ENCODE measurements at regions not wholly inside any gene's neighbourhood (a gene's known extent, or its start where the extent isn't known, plus 50 kb on each side); places are given as distances from the start of the nearest gene placed in this dataset.

GRCh38 chr2:6623746-6624145 is 242.0 kb downstream of the CMPK2 start:
- H3K79me2 ChIP-seq (ENCODE audit: control insufficient read depth, insufficient read depth, low read length): no peaks in the 10 kb centered on the region
- Mint-ChIP-seq H3K4me3 (no peak overlapping the region), H3K4me1 (no peaks in the 10 kb centered on the region), H3K9me3 (ENCODE audit: insufficient read depth) (no peaks in the 10 kb centered on the region), H3K27ac (no peak overlapping the region), H3K27me3 (no peaks in the 10 kb centered on the region)
- DNase-seq (no peak), ATAC-seq (ENCODE audit: low read depth) (no peak)
- no peak overlapping the region for H3K9ac ChIP-seq (ENCODE audit: low read length)
- WGBS (ENCODE audit: insufficient coverage): no CpG with 5 or more reads among the region's 2 CpGs
- POLR2A ChIA-PET: no interaction called here
- H3K9me3 ChIP-seq (ENCODE audit: control extremely low read depth in 1 of 3, control insufficient read depth in 2 of 3, insufficient read depth in 1 of 3, low read length in 2 of 3): no peaks in the 10 kb centered on the region
- no peaks in the 10 kb centered on the region for H3K4me1 ChIP-seq (ENCODE audit: control insufficient read depth in 2 of 2, insufficient read depth in 2 of 2, low read length in 2 of 2)
- no peaks in the 10 kb centered on the region for H4K20me1 ChIP-seq (ENCODE audit: control insufficient read depth, insufficient read depth, low read length, poor library complexity, severe bottlenecking)
- intact Hi-C loops (cut with micrococcal nuclease): no loop called here
- CTCF ChIA-PET: no interaction called here
- TF ChIP-seq CTCF (IDR thresholded peaks at IDR 0.05): no peak
- TF ChIP-seq EZH2 (IDR thresholded peaks at IDR 0.05; ENCODE audit: borderline replicate concordance, insufficient read depth, low read depth, low read length, poor library complexity, severe bottlenecking): no peak
- no peak overlapping the region for H3K4me3 ChIP-seq (ENCODE audit: control extremely low read depth in 1 of 5, extremely low read depth in 1 of 5, insufficient read depth in 1 of 5, low read depth in 2 of 5, low read length in 4 of 5)
- no peaks in the 10 kb centered on the region for H3K36me3 ChIP-seq (replicated peaks in 1 of 2; ENCODE audit: control extremely low read depth in 1 of 2, control insufficient read depth in 1 of 2, extremely low read depth in 1 of 2, insufficient read depth in 2 of 2, low read length in 1 of 2)
- no peak overlapping the region for H3K4me2 ChIP-seq (replicated peaks; ENCODE audit: low read depth, low read length, poor library complexity, severe bottlenecking)
- no peak overlapping the region for H3K27ac ChIP-seq (ENCODE audit: low read length in 2 of 2)
- H3K27me3 ChIP-seq (replicated peaks in 1 of 4; ENCODE audit: control extremely low read depth in 1 of 4, control insufficient read depth in 3 of 4, insufficient read depth in 4 of 4, low read length in 3 of 4): no peaks in the 10 kb centered on the region
- H2AFZ ChIP-seq (ENCODE audit: insufficient read depth, low read depth, low read length, poor library complexity, severe bottlenecking): no peak overlapping the region

DNA sequence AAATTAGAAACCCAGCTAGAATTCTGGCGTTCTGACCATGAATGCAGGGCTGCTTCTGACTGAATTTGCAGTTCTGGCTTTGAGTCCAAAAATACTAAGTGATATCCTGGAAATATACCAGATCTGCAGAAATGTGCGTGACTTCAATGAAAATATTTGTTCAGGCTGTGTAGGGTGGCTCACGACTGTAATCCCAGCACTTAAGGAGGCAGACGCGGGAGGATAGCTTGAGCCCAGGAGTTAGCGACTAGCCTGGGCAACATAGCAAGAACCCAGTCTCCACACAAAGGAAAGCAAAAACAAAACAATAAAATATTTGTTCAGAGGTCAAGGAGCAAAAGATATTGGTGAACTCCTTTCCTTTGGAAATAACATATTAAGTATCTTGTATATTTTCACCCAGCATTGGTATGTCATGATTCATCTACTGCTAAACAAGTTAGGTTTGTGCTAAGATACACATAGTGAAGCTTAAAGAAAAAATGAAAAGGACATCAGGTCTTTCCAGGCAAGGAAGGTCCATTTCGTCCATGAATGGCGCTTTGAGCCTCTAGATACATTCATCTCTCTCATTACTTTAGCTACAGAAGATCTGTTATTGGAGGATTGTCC is 239.2 kb downstream of the CMPK2 start:
- no peak overlapping the region for H3K27ac Mint-ChIP-seq
- no peak overlapping the region for H3K4me2 ChIP-seq (replicated peaks; ENCODE audit: low read depth, low read length, poor library complexity, severe bottlenecking)
- no peak overlapping the region for H3K4me3 ChIP-seq (ENCODE audit: control extremely low read depth in 1 of 5, extremely low read depth in 1 of 5, insufficient read depth in 1 of 5, low read depth in 2 of 5, low read length in 4 of 5)
- ChIA-PET POLR2A (no interaction called here), CTCF (no interaction called here)
- no peak for DNase-seq
- TF ChIP-seq EZH2 (IDR thresholded peaks at IDR 0.05; ENCODE audit: borderline replicate concordance, insufficient read depth, low read depth, low read length, poor library complexity, severe bottlenecking) (no peak), CTCF (IDR thresholded peaks at IDR 0.05) (no peak)
- no peak for ATAC-seq (ENCODE audit: low read depth)
- H3K27ac ChIP-seq (ENCODE audit: low read length in 2 of 2): no peak overlapping the region
- H4K20me1 ChIP-seq (ENCODE audit: control insufficient read depth, insufficient read depth, low read length, poor library complexity, severe bottlenecking): no peaks in the 10 kb centered on the region
- no peaks in the 10 kb centered on the region for H3K27me3 Mint-ChIP-seq
- H3K4me1 ChIP-seq (ENCODE audit: control insufficient read depth in 2 of 2, insufficient read depth in 2 of 2, low read length in 2 of 2): no peaks in the 10 kb centered on the region
- no peaks in the 10 kb centered on the region for H3K36me3 ChIP-seq (replicated peaks in 1 of 2; ENCODE audit: control extremely low read depth in 1 of 2, control insufficient read depth in 1 of 2, extremely low read depth in 1 of 2, insufficient read depth in 2 of 2, low read length in 1 of 2)
- no peak overlapping the region for H3K4me3 Mint-ChIP-seq
- no peak overlapping the region for H3K9ac ChIP-seq (ENCODE audit: low read length)
- H3K4me1 Mint-ChIP-seq: no peaks in the 10 kb centered on the region
- 89% methylated on average over 5 of the region's 8 CpGs for WGBS (ENCODE audit: insufficient coverage)
- H3K9me3 Mint-ChIP-seq (ENCODE audit: insufficient read depth): no peaks in the 10 kb centered on the region
- H2AFZ ChIP-seq (ENCODE audit: insufficient read depth, low read depth, low read length, poor library complexity, severe bottlenecking): no peak overlapping the region
- H3K9me3 ChIP-seq (ENCODE audit: control extremely low read depth in 1 of 3, control insufficient read depth in 2 of 3, insufficient read depth in 1 of 3, low read length in 2 of 3): no peaks in the 10 kb centered on the region
- intact Hi-C loops (cut with micrococcal nuclease): no loop called here
- H3K27me3 ChIP-seq (replicated peaks in 1 of 4; ENCODE audit: control extremely low read depth in 1 of 4, control insufficient read depth in 3 of 4, insufficient read depth in 4 of 4, low read length in 3 of 4): no peaks in the 10 kb centered on the region
- no peaks in the 10 kb centered on the region for H3K79me2 ChIP-seq (ENCODE audit: control insufficient read depth, insufficient read depth, low read length)

Data from B cell (primary cell).